ENCODE measurements at regions not wholly inside any gene's neighbourhood (a gene's known extent, or its start where the extent isn't known, plus 50 kb on each side); places are given as distances from the start of the nearest gene placed in this dataset.

DNA sequence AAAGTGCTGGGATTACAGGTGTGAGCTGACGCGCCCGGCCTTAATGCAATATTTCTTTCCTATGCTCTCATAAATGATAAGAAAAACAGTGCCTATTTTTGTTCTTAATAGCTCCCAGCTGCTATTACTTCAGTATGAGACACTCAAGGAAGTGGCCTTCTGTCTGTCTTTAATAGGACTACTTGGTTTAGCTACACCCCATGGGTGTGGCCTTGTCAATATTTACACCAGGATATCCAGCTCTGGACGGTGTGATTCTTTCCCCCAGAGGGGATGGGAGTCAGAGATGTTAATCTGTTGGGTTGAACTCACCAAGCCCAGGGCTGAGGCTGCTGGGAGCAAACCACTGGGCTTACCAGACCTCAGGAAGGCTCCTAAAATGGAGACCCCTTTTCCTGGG lies 134.2 kb downstream of the CEP57L1 start:
- TF ChIP-seq EZH2 (IDR thresholded peaks at IDR 0.05) (no peak), EZH2phosphoT487 (IDR thresholded peaks at IDR 0.05) (no peak)
- TF ChIP-seq, protein P1, sequence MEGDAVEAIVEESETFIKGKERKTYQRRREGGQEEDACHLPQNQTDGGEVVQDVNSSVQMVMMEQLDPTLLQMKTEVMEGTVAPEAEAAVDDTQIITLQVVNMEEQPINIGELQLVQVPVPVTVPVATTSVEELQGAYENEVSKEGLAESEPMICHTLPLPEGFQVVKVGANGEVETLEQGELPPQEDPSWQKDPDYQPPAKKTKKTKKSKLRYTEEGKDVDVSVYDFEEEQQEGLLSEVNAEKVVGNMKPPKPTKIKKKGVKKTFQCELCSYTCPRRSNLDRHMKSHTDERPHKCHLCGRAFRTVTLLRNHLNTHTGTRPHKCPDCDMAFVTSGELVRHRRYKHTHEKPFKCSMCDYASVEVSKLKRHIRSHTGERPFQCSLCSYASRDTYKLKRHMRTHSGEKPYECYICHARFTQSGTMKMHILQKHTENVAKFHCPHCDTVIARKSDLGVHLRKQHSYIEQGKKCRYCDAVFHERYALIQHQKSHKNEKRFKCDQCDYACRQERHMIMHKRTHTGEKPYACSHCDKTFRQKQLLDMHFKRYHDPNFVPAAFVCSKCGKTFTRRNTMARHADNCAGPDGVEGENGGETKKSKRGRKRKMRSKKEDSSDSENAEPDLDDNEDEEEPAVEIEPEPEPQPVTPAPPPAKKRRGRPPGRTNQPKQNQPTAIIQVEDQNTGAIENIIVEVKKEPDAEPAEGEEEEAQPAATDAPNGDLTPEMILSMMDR (IDR thresholded peaks at IDR 0.05), result no peak
